Thoracic aorta (tissue), 2 donors: ENCODE measurements at regions not wholly inside any gene's neighbourhood (a gene's known extent, or its start where the extent isn't known, plus 50 kb on each side); places are given as distances from the start of the nearest gene placed in this dataset.

Experiments
- ATAC-seq: fragments of 150-250 bp; one replicate; pipeline ENCODE4 v1.8.0; 2017; ENCODE audit warnings: low read depth; ENCODE audit not compliant: insufficient number of reproducible peaks, low FRiP score
- DNase-seq: peaks from one replicate; pipeline ENCODE4 v3.0.0-alpha.2; 2020; ENCODE audit warnings: low spot score
- H3K27ac ChIP-seq, 2 donors: fragments of 200-600 bp; sonication (generic); 1 replicate in 1 of 2; 2 replicates in 1 of 2; pipeline ENCODE4 v1.5.1; 2016; ENCODE audit warnings: mild to moderate bottlenecking in 2 of 2, moderate library complexity in 2 of 2
- H3K27me3 ChIP-seq: fragments of 200-600 bp; sonication (generic); replicated peaks from 2 replicates; pipeline ENCODE4 v1.6.0; 2016; ENCODE audit warnings: mild to moderate bottlenecking; ENCODE audit not compliant: insufficient read depth
- H3K36me3 ChIP-seq: fragments of 200-600 bp; sonication (generic); one replicate; pipeline ENCODE4 v1.5.1; 2016
- H3K4me1 ChIP-seq, 2 donors: fragments of 200-600 bp; sonication (generic); 1 replicate in 1 of 2; 2 replicates in 1 of 2; pipeline versions ENCODE4 v1.5.1 to v1.6.0; 2016; ENCODE audit warnings: low read depth in 2 of 2, mild to moderate bottlenecking in 1 of 2; ENCODE audit not compliant: control insufficient read depth in 1 of 2
- H3K4me3 ChIP-seq: fragments of 200-600 bp; sonication (generic); 2 replicates; pipeline ENCODE4 v1.5.1; 2016; ENCODE audit warnings: mild to moderate bottlenecking
- H3K9me3 ChIP-seq: fragments of 200-600 bp; sonication (generic); 2 replicates; pipeline ENCODE4 v1.5.1; 2016
- TF ChIP-seq, protein P1 (sequence below): fragments of 200-600 bp; sonication (generic); IDR thresholded peaks from one replicate; pipeline ENCODE4 v1.5.1; 2019; ENCODE audit warnings: antibody characterized with exemption

DNA sequence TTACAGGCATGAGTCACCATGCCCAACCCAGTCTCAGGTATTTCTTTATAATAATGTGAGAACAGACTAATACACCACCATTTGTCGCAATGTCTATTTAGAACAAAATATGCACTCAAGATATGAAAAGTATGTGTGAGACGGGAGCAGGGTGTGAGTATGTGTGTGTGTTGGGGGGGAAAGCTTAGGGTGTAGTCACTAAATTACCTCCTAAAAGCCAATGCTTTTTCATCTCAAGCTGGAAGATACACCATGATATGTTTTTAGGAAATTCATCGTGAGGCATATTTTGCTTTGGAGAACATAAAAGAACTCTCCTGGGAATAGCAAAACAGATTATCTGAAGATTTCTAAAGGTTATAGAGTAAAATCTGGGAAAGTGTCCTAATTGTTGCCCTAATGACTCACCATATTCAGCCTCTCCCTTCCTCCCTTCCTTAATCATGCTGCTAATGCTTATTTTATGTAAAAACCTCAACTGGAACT lies 262.7 kb downstream of the PDHA2 start:
- Histone ChIP-seq H3K9me3 (no peaks in the 10 kb centered on the region), H3K27ac (no peak overlapping the region), H3K36me3 (no peaks in the 10 kb centered on the region), H3K4me1 (no peaks in the 10 kb centered on the region), H3K27me3 (no peaks in the 10 kb centered on the region), H3K4me3 (no peak overlapping the region)
- ATAC-seq (no peak), DNase-seq (no peak)
- TF ChIP-seq, protein P1, sequence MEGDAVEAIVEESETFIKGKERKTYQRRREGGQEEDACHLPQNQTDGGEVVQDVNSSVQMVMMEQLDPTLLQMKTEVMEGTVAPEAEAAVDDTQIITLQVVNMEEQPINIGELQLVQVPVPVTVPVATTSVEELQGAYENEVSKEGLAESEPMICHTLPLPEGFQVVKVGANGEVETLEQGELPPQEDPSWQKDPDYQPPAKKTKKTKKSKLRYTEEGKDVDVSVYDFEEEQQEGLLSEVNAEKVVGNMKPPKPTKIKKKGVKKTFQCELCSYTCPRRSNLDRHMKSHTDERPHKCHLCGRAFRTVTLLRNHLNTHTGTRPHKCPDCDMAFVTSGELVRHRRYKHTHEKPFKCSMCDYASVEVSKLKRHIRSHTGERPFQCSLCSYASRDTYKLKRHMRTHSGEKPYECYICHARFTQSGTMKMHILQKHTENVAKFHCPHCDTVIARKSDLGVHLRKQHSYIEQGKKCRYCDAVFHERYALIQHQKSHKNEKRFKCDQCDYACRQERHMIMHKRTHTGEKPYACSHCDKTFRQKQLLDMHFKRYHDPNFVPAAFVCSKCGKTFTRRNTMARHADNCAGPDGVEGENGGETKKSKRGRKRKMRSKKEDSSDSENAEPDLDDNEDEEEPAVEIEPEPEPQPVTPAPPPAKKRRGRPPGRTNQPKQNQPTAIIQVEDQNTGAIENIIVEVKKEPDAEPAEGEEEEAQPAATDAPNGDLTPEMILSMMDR, result no peak

DNA sequence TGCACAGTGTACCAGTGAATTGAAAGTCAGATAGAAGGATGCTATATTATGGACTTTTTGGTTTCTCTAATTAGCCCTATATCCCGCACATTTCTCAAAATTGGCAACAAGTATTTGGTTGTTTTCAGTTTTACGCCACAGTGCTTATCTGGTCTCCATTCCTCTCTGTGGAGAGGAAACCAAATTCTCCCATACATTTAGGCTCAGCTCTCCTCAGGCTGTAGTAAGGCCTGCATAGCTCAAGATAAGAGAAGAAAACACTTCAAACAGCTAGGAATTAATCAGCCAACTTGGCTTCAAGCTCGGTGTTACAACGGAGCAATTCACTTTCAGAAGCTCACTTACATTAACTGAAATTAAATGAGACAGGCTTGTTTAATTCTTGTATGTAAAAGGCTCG lies 263.2 kb downstream of the PDHA2 start:
- no peaks in the 10 kb centered on the region for H3K4me1 ChIP-seq
- H3K36me3 ChIP-seq, result no peaks in the 10 kb centered on the region
- TF ChIP-seq, protein P1, result no peak
- ATAC-seq (no peak), DNase-seq (no peak)
- H3K27me3 ChIP-seq, result no peaks in the 10 kb centered on the region
- no peak overlapping the region for H3K27ac ChIP-seq
- H3K4me3 ChIP-seq, result no peak overlapping the region
- H3K9me3 ChIP-seq, result no peaks in the 10 kb centered on the region

DNA sequence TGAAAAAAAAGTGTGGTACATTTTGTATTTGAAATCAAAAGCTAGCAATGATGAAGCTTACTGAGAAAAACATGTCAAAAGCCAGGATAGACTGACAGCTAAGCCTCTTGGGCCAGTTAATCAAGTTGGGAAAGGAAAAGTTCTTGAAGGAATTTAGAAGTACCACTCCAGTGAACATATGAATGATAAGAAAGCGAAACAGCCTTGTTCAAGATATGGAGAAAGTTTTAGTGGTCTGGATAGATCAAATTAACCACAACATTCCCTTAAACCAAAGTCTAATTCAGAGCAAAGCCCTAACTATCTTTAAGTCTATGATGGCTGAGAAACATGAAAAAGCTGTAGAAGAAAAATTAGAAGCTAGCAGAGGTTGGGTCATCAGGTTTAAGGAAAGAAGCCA lies 268.3 kb downstream of the PDHA2 start:
- Histone ChIP-seq H3K9me3 (no peaks in the 10 kb centered on the region), H3K4me1 (no peaks in the 10 kb centered on the region), H3K27ac (no peak overlapping the region), H3K4me3 (no peak overlapping the region), H3K36me3 (no peaks in the 10 kb centered on the region), H3K27me3 (no peaks in the 10 kb centered on the region)
- TF ChIP-seq, protein P1, result no peak
- DNase-seq (no peak), ATAC-seq (no peak)

DNA sequence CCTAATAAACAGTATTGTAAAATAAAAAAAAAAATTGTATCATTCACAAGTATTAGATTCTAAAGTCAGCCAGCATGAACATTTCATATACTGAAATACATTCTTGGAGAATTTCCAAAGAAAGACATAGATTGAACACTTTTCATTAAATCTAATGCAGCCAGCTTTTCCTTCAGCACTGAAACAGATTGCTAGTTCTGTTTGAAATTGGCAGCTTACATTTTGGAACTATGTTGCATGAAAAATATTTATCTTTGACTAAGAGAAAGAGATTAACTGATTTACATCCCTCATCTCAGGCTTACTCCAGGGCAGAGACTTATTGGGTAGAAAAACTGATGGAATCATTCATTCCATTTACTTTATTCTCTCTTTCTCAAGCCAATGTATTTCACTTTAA lies 272.7 kb downstream of the PDHA2 start:
- TF ChIP-seq, protein P1, result no peak
- Histone ChIP-seq H3K9me3 (no peaks in the 10 kb centered on the region), H3K4me3 (no peak overlapping the region), H3K27ac (no peak overlapping the region), H3K4me1 (no peaks in the 10 kb centered on the region), H3K27me3 (no peaks in the 10 kb centered on the region), H3K36me3 (no peaks in the 10 kb centered on the region)
- DNase-seq (no peak), ATAC-seq (no peak)

GRCh38 chr4:96120206-96120605 lies 280.3 kb downstream of the PDHA2 start:
- DNase-seq (no peak), ATAC-seq (no peak)
- H3K4me1 ChIP-seq, result no peaks in the 10 kb centered on the region
- H3K27ac ChIP-seq, result no peak overlapping the region
- no peaks in the 10 kb centered on the region for H3K27me3 ChIP-seq
- H3K36me3 ChIP-seq, result no peaks in the 10 kb centered on the region
- no peak overlapping the region for H3K4me3 ChIP-seq
- TF ChIP-seq, protein P1, result no peak
- no peaks in the 10 kb centered on the region for H3K9me3 ChIP-seq
